ENCODE measurements at regions not wholly inside any gene's neighbourhood (a gene's known extent, or its start where the extent isn't known, plus 50 kb on each side); places are given as distances from the start of the nearest gene placed in this dataset.

- no peak overlapping the region for H3K4me3 ChIP-seq
- no peaks in the 10 kb centered on the region for H3K36me3 ChIP-seq
- DNase-seq (ENCODE audit: low spot score in 2 of 2), result no peak
- no peaks in the 10 kb centered on the region for H3K9me3 ChIP-seq
- WGBS, result 14% methylated on average over 1 of the region's 1 CpG
- H3K4me1 ChIP-seq, result no peaks in the 10 kb centered on the region
- H3K27me3 ChIP-seq, result no peaks in the 10 kb centered on the region
- TF ChIP-seq EP300 (IDR thresholded peaks at IDR 0.05) (no peak), CTCF (IDR thresholded peaks at IDR 0.05) (no peak), POLR2AphosphoS5 (IDR thresholded peaks at IDR 0.05) (no peak), POLR2A (IDR thresholded peaks at IDR 0.05) (no peak)
- no peak overlapping the region for H3K27ac ChIP-seq
These were observed 163.9 kb downstream of the GABRG2 start for GRCh38 chr5:162231522-162231921.

GRCh38 chr5:162240734-162241133 is 173.2 kb downstream of the GABRG2 start:
- no peak overlapping the region for H3K4me3 ChIP-seq
- TF ChIP-seq EP300 (IDR thresholded peaks at IDR 0.05), result no peak
- no peak for TF ChIP-seq POLR2A (IDR thresholded peaks at IDR 0.05)
- TF ChIP-seq CTCF (IDR thresholded peaks at IDR 0.05), result no peak
- TF ChIP-seq POLR2AphosphoS5 (IDR thresholded peaks at IDR 0.05), result no peak
- no peaks in the 10 kb centered on the region for H3K9me3 ChIP-seq
- H3K27me3 ChIP-seq, result no peaks in the 10 kb centered on the region
- no peaks in the 10 kb centered on the region for H3K36me3 ChIP-seq
- H3K4me1 ChIP-seq, result no peaks in the 10 kb centered on the region
- DNase-seq (ENCODE audit: low spot score in 2 of 2), result no peak
- H3K27ac ChIP-seq, result no peak overlapping the region

GRCh38 chr5:162242416-162242815 is 174.8 kb downstream of the GABRG2 start:
- no peaks in the 10 kb centered on the region for H3K36me3 ChIP-seq
- H3K4me3 ChIP-seq, result no peak overlapping the region
- DNase-seq (ENCODE audit: low spot score in 2 of 2), result no peak
- H3K27me3 ChIP-seq, result no peaks in the 10 kb centered on the region
- TF ChIP-seq CTCF (IDR thresholded peaks at IDR 0.05) (no peak), POLR2A (IDR thresholded peaks at IDR 0.05) (no peak), POLR2AphosphoS5 (IDR thresholded peaks at IDR 0.05) (no peak), EP300 (IDR thresholded peaks at IDR 0.05) (no peak)
- H3K9me3 ChIP-seq, result no peaks in the 10 kb centered on the region
- H3K27ac ChIP-seq, result no peak overlapping the region
- no peaks in the 10 kb centered on the region for H3K4me1 ChIP-seq

- no peak overlapping the region for H3K4me3 ChIP-seq
These were observed 176.1 kb downstream of the GABRG2 start for GRCh38 chr5:162243651-162244050.

GRCh38 chr5:162248107-162248713 is 180.6 kb downstream of the GABRG2 start:
- no peaks in the 10 kb centered on the region for H3K9me3 ChIP-seq
- no peak overlapping the region for H3K4me3 ChIP-seq
- H3K36me3 ChIP-seq, result no peaks in the 10 kb centered on the region
- no peak overlapping the region for H3K27ac ChIP-seq
- no peaks in the 10 kb centered on the region for H3K4me1 ChIP-seq
- no peak for DNase-seq (ENCODE audit: low spot score in 2 of 2)
- TF ChIP-seq EP300 (IDR thresholded peaks at IDR 0.05) (no peak), POLR2AphosphoS5 (IDR thresholded peaks at IDR 0.05) (no peak), POLR2A (IDR thresholded peaks at IDR 0.05) (no peak), CTCF (IDR thresholded peaks at IDR 0.05) (no peak)
- H3K27me3 ChIP-seq, result no peaks in the 10 kb centered on the region
- 77% methylated on average over 11 of the region's 11 CpGs for WGBS

More at GRCh38 chr5:162243651-162244050, 176.1 kb downstream of the GABRG2 start:
- Histone ChIP-seq H3K27me3 (no peaks in the 10 kb centered on the region), H3K9me3 (no peaks in the 10 kb centered on the region), H3K4me1 (no peaks in the 10 kb centered on the region), H3K36me3 (no peaks in the 10 kb centered on the region), H3K27ac (no peak overlapping the region)
- TF ChIP-seq POLR2A (IDR thresholded peaks at IDR 0.05), result no peak
- no peak for TF ChIP-seq EP300 (IDR thresholded peaks at IDR 0.05)
- no peak for TF ChIP-seq POLR2AphosphoS5 (IDR thresholded peaks at IDR 0.05)
- TF ChIP-seq CTCF (IDR thresholded peaks at IDR 0.05), result no peak
- no peak for DNase-seq (ENCODE audit: low spot score in 2 of 2)
- 75% methylated on average over 3 of the region's 3 CpGs for WGBS
